Right renal cortex interstitium (tissue), 3 donors: ENCODE measurements at regions not wholly inside any gene's neighbourhood (a gene's known extent, or its start where the extent isn't known, plus 50 kb on each side); places are given as distances from the start of the nearest gene placed in this dataset.
"Not testable (repeated sequence)": the region's sequence is repeated elsewhere in the genome, so short reads cannot be mapped to it uniquely, and the experiment has no call there.

Source experiments
- DNase-seq, 3 donors: peaks; one replicate each; pipeline ENCODE4 v3.0.0-alpha.2; 2013; ENCODE audit warnings: low read depth in 3 of 3, low spot score in 2 of 3

- DNase-seq, result no peak
Observed at GRCh38 chr1:5691795-5692509, 300.3 kb downstream of the NPHP4 start.

GRCh38 chr1:5690898-5691297, 301.3 kb downstream of the NPHP4 start:
- DNase-seq, result no peak

- DNase-seq, result no peak
Observed at GRCh38 chr1:5690291-5690690, 301.9 kb downstream of the NPHP4 start.

- no peak for DNase-seq
Observed at GRCh38 chr1:5688081-5689077, 303.8 kb downstream of the NPHP4 start.

- no peak for DNase-seq
Observed at GRCh38 chr1:5686925-5687706, 305.1 kb downstream of the NPHP4 start.

GRCh38 chr1:5686195-5686594, 306.0 kb downstream of the NPHP4 start:
- no peak for DNase-seq

- no peak for DNase-seq
Observed at GRCh38 chr1:5685446-5686040, 306.7 kb downstream of the NPHP4 start.

- DNase-seq, result no peak
Observed at GRCh38 chr1:5684791-5685190, 307.4 kb downstream of the NPHP4 start.

GRCh38 chr1:5683446-5683845, 308.8 kb downstream of the NPHP4 start:
- no peak for DNase-seq

GRCh38 chr1:5682626-5683225, 309.5 kb downstream of the NPHP4 start:
- peak in 2 of 3 donors; percentile 24 to 25 for DNase-seq

- no peak for DNase-seq
Observed at GRCh38 chr1:5681654-5682053, 310.6 kb downstream of the NPHP4 start.

- DNase-seq, result no peak
Observed at GRCh38 chr1:5680600-5680999, 311.6 kb downstream of the NPHP4 start.

GRCh38 chr1:5678759-5679158, 313.5 kb downstream of the NPHP4 start:
- no peak for DNase-seq

GRCh38 chr1:5672355-5672754, 319.9 kb downstream of the NPHP4 start:
- DNase-seq, result not testable (repeated sequence)

GRCh38 chr1:5670590-5671350, 321.5 kb downstream of the NPHP4 start:
- no peak for DNase-seq

GRCh38 chr1:5667513-5668325, 324.5 kb downstream of the NPHP4 start:
- no peak for DNase-seq

GRCh38 chr1:5664906-5665875, 327.0 kb downstream of the NPHP4 start:
- DNase-seq, result no peak
